ENCODE measurements at regions not wholly inside any gene's neighbourhood (a gene's known extent, or its start where the extent isn't known, plus 50 kb on each side); places are given as distances from the start of the nearest gene placed in this dataset.

- TF ChIP-seq POLR2A (IDR thresholded peaks at IDR 0.05; ENCODE audit: low read length) (no peak), GATA1 (IDR thresholded peaks at IDR 0.05; ENCODE audit: low read depth, low read length) (no peak)
These were observed 69.1 kb downstream of the OTP start for GRCh38 chr5:77569409-77569808.
